Esophagus mucosa (tissue), 1 donor: ENCODE measurements at regions not wholly inside any gene's neighbourhood (a gene's known extent, or its start where the extent isn't known, plus 50 kb on each side); places are given as distances from the start of the nearest gene placed in this dataset.

Experiments
- ATAC-seq: fragments of 200-7000 bp; cut with Tn5 transposase; one replicate; pipeline ENCODE4 v1.9.1; 2020
- donor health status: DM: yes; HTN: yes; CAD: no.

GRCh38 chr6:164011321-164011720, 596.8 kb downstream of the QKI start:
- ATAC-seq, result no peak

GRCh38 chr6:164010441-164011103, 596.1 kb downstream of the QKI start:
- ATAC-seq, result no peak

- no peak for ATAC-seq
Observed at GRCh38 chr6:164008902-164009301, 594.4 kb downstream of the QKI start.

GRCh38 chr6:164007881-164008280, 593.4 kb downstream of the QKI start:
- ATAC-seq, result peak; percentile 11

- ATAC-seq, result no peak
Observed at GRCh38 chr6:164006459-164006858, 591.9 kb downstream of the QKI start.

GRCh38 chr6:164005004-164005711, 590.6 kb downstream of the QKI start:
- no peak for ATAC-seq

GRCh38 chr6:164000276-164000675, 585.8 kb downstream of the QKI start:
- ATAC-seq, result no peak

GRCh38 chr6:163999475-164000125, 585.1 kb downstream of the QKI start:
- no peak for ATAC-seq

GRCh38 chr6:163998496-163998895, 584.0 kb downstream of the QKI start:
- ATAC-seq, result no peak

GRCh38 chr6:163996491-163996890, 582.0 kb downstream of the QKI start:
- no peak for ATAC-seq

- no peak for ATAC-seq
Observed at GRCh38 chr6:163994566-163994965, 580.0 kb downstream of the QKI start.

- no peak for ATAC-seq
Observed at GRCh38 chr6:163992701-163993100, 578.2 kb downstream of the QKI start.

- ATAC-seq, result no peak
Observed at GRCh38 chr6:163992056-163992455, 577.5 kb downstream of the QKI start.

GRCh38 chr6:163991321-163991720, 576.8 kb downstream of the QKI start:
- ATAC-seq, result no peak

GRCh38 chr6:163986313-163986712, 571.8 kb downstream of the QKI start:
- no peak for ATAC-seq

- no peak for ATAC-seq
Observed at GRCh38 chr6:163985710-163986109, 571.2 kb downstream of the QKI start.

GRCh38 chr6:163985040-163985439, 570.5 kb downstream of the QKI start:
- ATAC-seq, result no peak

- ATAC-seq, result no peak
Observed at GRCh38 chr6:163984124-163984936, 569.8 kb downstream of the QKI start.

GRCh38 chr6:163983679-163984078, 569.2 kb downstream of the QKI start:
- no peak for ATAC-seq

- no peak for ATAC-seq
Observed at GRCh38 chr6:163974322-163974721, 559.8 kb downstream of the QKI start.

- ATAC-seq, result no peak
Observed at GRCh38 chr6:163971841-163972838, 557.6 kb downstream of the QKI start.
